ENCODE measurements at regions not wholly inside any gene's neighbourhood (a gene's known extent, or its start where the extent isn't known, plus 50 kb on each side); places are given as distances from the start of the nearest gene placed in this dataset.

- no peak for TF ChIP-seq CTCF (IDR thresholded peaks at IDR 0.05)
- no peak for TF ChIP-seq POLR2A (IDR thresholded peaks at IDR 0.05; ENCODE audit: low read depth)
- TF ChIP-seq EP300 (IDR thresholded peaks at IDR 0.05) = no peak
- TF ChIP-seq POLR2AphosphoS5 (IDR thresholded peaks at IDR 0.05) = no peak
Observed at GRCh38 chr12:92533280-92533890, 169.4 kb upstream of the PLEKHG7 start.
